Mesothelial cell of epicardium (in vitro differentiated cells): ENCODE measurements at regions not wholly inside any gene's neighbourhood (a gene's known extent, or its start where the extent isn't known, plus 50 kb on each side); places are given as distances from the start of the nearest gene placed in this dataset.

Source experiments
- DNase-seq, 2 experiments: peaks; one replicate each; pipeline ENCODE4 v3.0.0; 2021; ENCODE audit warnings: low spot score in 2 of 2; ENCODE audit not compliant: unreplicated experiment in 2 of 2
- H3K27ac Mint-ChIP-seq: 2 replicates; pipeline ENCODE4 v1.8.0; 2021; ENCODE audit warnings: mixed read lengths
- H3K27me3 Mint-ChIP-seq: 2 replicates; pipeline ENCODE4 v1.8.0; 2021; ENCODE audit warnings: low read depth, mixed read lengths
- H3K36me3 Mint-ChIP-seq: 2 replicates; pipeline ENCODE4 v1.8.0; 2021; ENCODE audit warnings: mixed read lengths
- H3K4me1 Mint-ChIP-seq: 2 replicates; pipeline ENCODE4 v1.8.0; 2021; ENCODE audit warnings: mixed read lengths
- H3K4me3 Mint-ChIP-seq: 2 replicates; pipeline ENCODE4 v1.8.0; 2021; ENCODE audit warnings: mild to moderate bottlenecking, moderate library complexity, mixed read lengths
- H3K9me3 Mint-ChIP-seq: 2 replicates; pipeline ENCODE4 v1.8.0; 2021; ENCODE audit warnings: mixed read lengths
- CTCF ChIP-seq: fragments of 200-600 bp; sonication (generic); IDR thresholded peaks from one replicate; pipeline ENCODE4 v1.5.0; 2021; ENCODE audit warnings: antibody characterized with exemption; ENCODE audit not compliant: unreplicated experiment

GRCh38 chr1:88175120-88175630 lies 508.9 kb upstream of the PKN2 start:
- Mint-ChIP-seq H3K36me3 (no peaks in the 10 kb centered on the region), H3K9me3 (no peaks in the 10 kb centered on the region), H3K4me3 (no peak overlapping the region), H3K27ac (no peak overlapping the region), H3K27me3 (peaks cover 2% of the 10 kb centered on the region), H3K4me1 (peaks cover 11% of the 10 kb centered on the region)
- no peak for TF ChIP-seq CTCF
- DNase-seq = no peak

- no peak for DNase-seq
- TF ChIP-seq CTCF = no peak
- peaks cover 2% of the 10 kb centered on the region for H3K27me3 Mint-ChIP-seq
- H3K4me1 Mint-ChIP-seq = peaks cover 15% of the 10 kb centered on the region
- H3K27ac Mint-ChIP-seq = no peak overlapping the region
- no peaks in the 10 kb centered on the region for H3K9me3 Mint-ChIP-seq
- no peaks in the 10 kb centered on the region for H3K36me3 Mint-ChIP-seq
- H3K4me3 Mint-ChIP-seq = no peak overlapping the region
Observed at GRCh38 chr1:88175631-88176226, 508.3 kb upstream of the PKN2 start.

GRCh38 chr1:88179943-88180342 lies 504.1 kb upstream of the PKN2 start:
- H3K4me3 Mint-ChIP-seq = no peak overlapping the region
- no peaks in the 10 kb centered on the region for H3K27me3 Mint-ChIP-seq
- TF ChIP-seq CTCF = no peak
- H3K36me3 Mint-ChIP-seq = no peaks in the 10 kb centered on the region
- H3K27ac Mint-ChIP-seq = no peak overlapping the region
- H3K9me3 Mint-ChIP-seq = no peaks in the 10 kb centered on the region
- peaks cover 19% of the 10 kb centered on the region for H3K4me1 Mint-ChIP-seq
- no peak for DNase-seq

- Mint-ChIP-seq H3K36me3 (no peaks in the 10 kb centered on the region), H3K4me1 (peaks cover 17% of the 10 kb centered on the region), H3K27ac (peak overlapping the region; percentile 6), H3K9me3 (no peaks in the 10 kb centered on the region), H3K27me3 (no peaks in the 10 kb centered on the region), H3K4me3 (no peak overlapping the region)
- peak; percentile 64 for TF ChIP-seq CTCF
- DNase-seq = peak; percentile 49 to 72
Observed at GRCh38 chr1:88180449-88181108, 503.5 kb upstream of the PKN2 start.

GRCh38 chr1:88186911-88187310 lies 497.2 kb upstream of the PKN2 start:
- Mint-ChIP-seq H3K27ac (no peak overlapping the region), H3K9me3 (peaks cover 4% of the 10 kb centered on the region), H3K27me3 (no peaks in the 10 kb centered on the region), H3K4me3 (no peak overlapping the region), H3K36me3 (no peaks in the 10 kb centered on the region), H3K4me1 (peaks cover 14% of the 10 kb centered on the region)
- no peak for DNase-seq
- TF ChIP-seq CTCF = no peak
